H1 (cell line): ENCODE measurements at regions not wholly inside any gene's neighbourhood (a gene's known extent, or its start where the extent isn't known, plus 50 kb on each side); places are given as distances from the start of the nearest gene placed in this dataset.

Source experiments
- CTCF ChIA-PET: fragments of 300-600 bp; sonication (Branson Sonifier 250); formaldehyde crosslinking; loops from one replicate; lab custom pipeline; 2021; ENCODE audit not compliant: partially characterized antibody; lab: Charles Lee
- POLR2A ChIA-PET: fragments of 300-600 bp; sonication (Branson Sonifier 250); formaldehyde crosslinking; loops from one replicate; lab custom pipeline; 2021; ENCODE audit warnings: inconsistent platforms; ENCODE audit not compliant: partially characterized antibody; lab: Charles Lee
- DNase-seq, 2 experiments: peaks; one replicate each; pipeline versions ENCODE4 v3.0.0 to v3.0.0-alpha.2; 2010 to 2022; ENCODE audit warnings: low spot score in 2 of 2, low read depth in 1 of 2, mixed read lengths in 1 of 2
- FAIRE-seq: peaks from 2 replicates; lab custom pipeline; 2011; peaks lifted over from hg19 to GRCh38; lab: Jason Lieb, UNC
- H2AFZ ChIP-seq: 2 replicates; pipeline ENCODE4 v1.8.1; 2012; ENCODE audit warnings: low read length, inconsistent platforms
- H2AK5ac ChIP-seq: 2 replicates; pipeline ENCODE4 v1.6.1; 2013; ENCODE audit warnings: low read depth, low read length
- H2BK120ac ChIP-seq: replicated peaks from 2 replicates; pipeline ENCODE3; 2013; ENCODE audit warnings: low read depth, low read length, inconsistent platforms
- H2BK12ac ChIP-seq: 2 replicates; pipeline ENCODE4 v1.6.1; 2013; ENCODE audit warnings: low read depth, low read length
- H2BK15ac ChIP-seq: 2 replicates; pipeline ENCODE4 v1.6.1; 2013; ENCODE audit warnings: low read length
- H2BK20ac ChIP-seq: 2 replicates; pipeline ENCODE4 v1.6.1; 2013; ENCODE audit warnings: low read length
- H2BK5ac ChIP-seq: 2 replicates; pipeline ENCODE4 v1.6.1; 2013; ENCODE audit warnings: low read depth, low read length
- H3K14ac ChIP-seq: 2 replicates; pipeline ENCODE4 v1.6.1; 2013; ENCODE audit warnings: inconsistent platforms; ENCODE audit not compliant: insufficient read length
- H3K18ac ChIP-seq: 2 replicates; pipeline ENCODE4 v1.6.1; 2013; ENCODE audit warnings: low read length; ENCODE audit errors: extremely low read depth
- H3K23ac ChIP-seq: 2 replicates; pipeline ENCODE4 v1.6.1; 2013; ENCODE audit warnings: inconsistent platforms; ENCODE audit not compliant: insufficient read length
- H3K23me2 ChIP-seq: 2 replicates; pipeline ENCODE4 v1.6.1; 2013; ENCODE audit warnings: low read depth, low read length
- H3K27ac ChIP-seq: 2 replicates; pipeline ENCODE4 v1.6.1; 2011; ENCODE audit warnings: low read depth, low read length, inconsistent platforms
- H3K27me3 ChIP-seq, 4 experiments: replicated peaks in 1 of 4; 1 replicate in 1 of 4; 2 replicates in 3 of 4; pipeline versions ENCODE4 v1.6.1 to v1.8.1; 2011 to 2013; ENCODE audit warnings: low read length in 3 of 4, mild to moderate bottlenecking in 3 of 4, inconsistent platforms in 2 of 4, mixed read lengths in 2 of 4, moderate library complexity in 1 of 4; ENCODE audit not compliant: control insufficient read depth in 3 of 4, insufficient read depth in 3 of 4; ENCODE audit errors: extremely low read depth in 1 of 4
- H3K36me3 ChIP-seq, 4 experiments: 2 replicates each; pipeline versions ENCODE4 v1.6.1 to v1.8.1; 2011 to 2013; ENCODE audit warnings: mild to moderate bottlenecking in 4 of 4, low read length in 3 of 4, moderate library complexity in 2 of 4, control low read depth in 1 of 4, inconsistent platforms in 1 of 4; ENCODE audit not compliant: insufficient read depth in 4 of 4, control insufficient read depth in 2 of 4
- H3K4ac ChIP-seq: replicated peaks from 2 replicates; pipeline ENCODE3; 2013; ENCODE audit warnings: low read length, low read depth, mixed read lengths, inconsistent platforms; ENCODE audit not compliant: insufficient read length
- H3K4me1 ChIP-seq, 4 experiments: replicated peaks in 1 of 4; 1 replicate in 1 of 4; 2 replicates in 3 of 4; pipeline versions ENCODE4 v1.6.1 to v1.8.1; 2011 to 2013; ENCODE audit warnings: low read length in 3 of 4, inconsistent platforms in 2 of 4, mixed read lengths in 1 of 4; ENCODE audit not compliant: insufficient read depth in 4 of 4, control insufficient read depth in 3 of 4
- H3K4me2 ChIP-seq, 2 experiments: 2 replicates each; pipeline versions ENCODE4 v1.6.1 to v1.8.1; 2011 to 2013; ENCODE audit warnings: low read depth in 2 of 2, low read length in 2 of 2, control low read depth in 1 of 2, inconsistent platforms in 1 of 2, mild to moderate bottlenecking in 1 of 2; ENCODE audit not compliant: insufficient read depth in 1 of 2
- H3K4me3 ChIP-seq, 4 experiments: fragments of 200-600, 300-600 bp in 1 of 4; sonication (generic), shearing (Covaris generic), sonication (Bioruptor Twin) in 1 of 4; 2 replicates each; pipeline versions ENCODE4 v1.5.1 to v1.8.1; 2011 to 2016; ENCODE audit warnings: low read length in 4 of 4, low read depth in 3 of 4, control low read depth in 2 of 4, inconsistent platforms in 2 of 4, mild to moderate bottlenecking in 2 of 4, mixed read lengths in 1 of 4, moderate library complexity in 1 of 4; ENCODE audit not compliant: insufficient read depth in 2 of 4; ENCODE audit errors: extremely low read depth in 1 of 4
- H3K56ac ChIP-seq: replicated peaks from 2 replicates; pipeline ENCODE3; 2013; ENCODE audit warnings: low read depth, mild to moderate bottlenecking, mixed read lengths, low read length, inconsistent platforms; ENCODE audit not compliant: insufficient read length
- H3K79me1 ChIP-seq: 2 replicates; pipeline ENCODE4 v1.6.1; 2013; ENCODE audit warnings: low read depth, low read length, control low read depth
- H3K79me2 ChIP-seq, 2 experiments: 2 replicates each; pipeline versions ENCODE4 v1.6.1 to v1.8.1; 2012 to 2013; ENCODE audit warnings: low read length in 2 of 2, mild to moderate bottlenecking in 2 of 2, inconsistent platforms in 1 of 2; ENCODE audit not compliant: insufficient read depth in 2 of 2, control insufficient read depth in 1 of 2
- H3K9ac ChIP-seq, 4 experiments: replicated peaks in 1 of 4; 1 replicate in 1 of 4; 2 replicates in 3 of 4; pipeline versions ENCODE4 v1.6.1 to v1.8.1; 2011 to 2013; ENCODE audit warnings: low read depth in 3 of 4, low read length in 3 of 4, control low read depth in 2 of 4, mild to moderate bottlenecking in 2 of 4, moderate library complexity in 2 of 4, inconsistent platforms in 1 of 4; ENCODE audit errors: extremely low read depth in 1 of 4
- H3K9me3 ChIP-seq, 2 experiments: 2 replicates each; pipeline versions ENCODE4 v1.6.1 to v1.8.1; 2012 to 2013; ENCODE audit warnings: mild to moderate bottlenecking in 2 of 2, moderate library complexity in 2 of 2, control low read depth in 1 of 2, inconsistent platforms in 1 of 2, low read depth in 1 of 2, low read length in 1 of 2, mixed read lengths in 1 of 2; ENCODE audit not compliant: insufficient read depth in 2 of 2
- H4K20me1 ChIP-seq, 2 experiments: replicated peaks in 1 of 2; 2 replicates each; pipeline versions ENCODE3 to v1.8.1; 2011 to 2013; ENCODE audit warnings: inconsistent platforms in 2 of 2, low read length in 2 of 2, mild to moderate bottlenecking in 1 of 2; ENCODE audit not compliant: insufficient read depth in 2 of 2, control insufficient read depth in 1 of 2
- H4K5ac ChIP-seq: 2 replicates; pipeline ENCODE4 v1.6.1; 2013; ENCODE audit warnings: low read length, low read depth, mixed read lengths, inconsistent platforms; ENCODE audit not compliant: insufficient read length
- H4K8ac ChIP-seq: 2 replicates; pipeline ENCODE4 v1.8.0; 2013; ENCODE audit warnings: mild to moderate bottlenecking, moderate library complexity, low read length, inconsistent platforms; ENCODE audit not compliant: insufficient read depth; ENCODE audit errors: extremely low read depth
- H4K91ac ChIP-seq: replicated peaks from 2 replicates; pipeline ENCODE3; 2013; ENCODE audit warnings: low read length, mixed read lengths, inconsistent platforms; ENCODE audit not compliant: insufficient read length
- ASH2L ChIP-seq: fragments of 200-600, 300-600 bp; sonication (generic); IDR thresholded peaks from one replicate; pipeline ENCODE4 v1.7.1; 2017; ENCODE audit warnings: low read length
- CBX8 ChIP-seq: fragments of 300-800, 300-1000 bp; sonication (generic); IDR thresholded peaks from 2 replicates; pipeline ENCODE4 v1.7.1; 2016; ENCODE audit warnings: low read depth, low read length, borderline replicate concordance
- SIN3A ChIP-seq, 2 experiments: IDR thresholded peaks in 1 of 2; conservative IDR thresholded peaks in 1 of 2; 2 replicates each; pipeline ENCODE4 v1.6.1; 2011 to 2012; ENCODE audit warnings: low read length in 2 of 2, improper control_type of control experiment in 1 of 2, low read depth in 1 of 2, mild to moderate bottlenecking in 1 of 2
- SIRT6 ChIP-seq: IDR thresholded peaks from one replicate; pipeline ENCODE4 v1.7.1; 2012; ENCODE audit warnings: low read length, inconsistent platforms
- SP4 ChIP-seq: IDR thresholded peaks from 2 replicates; pipeline ENCODE4 v1.6.1; 2012; ENCODE audit warnings: low read length, inconsistent platforms

- Histone ChIP-seq H3K4ac (no peak overlapping the region), H2BK20ac (no peak overlapping the region), H4K91ac (no peak overlapping the region), H4K8ac (no peak overlapping the region), H3K9me3 (no peaks in the 10 kb centered on the region), H3K23me2 (no peaks in the 10 kb centered on the region), H3K79me1 (no peaks in the 10 kb centered on the region), H3K18ac (no peak overlapping the region), H3K27me3 (no peaks in the 10 kb centered on the region), H3K4me1 (peaks cover 0 to under 1% (median 0%) of the 10 kb centered on the region in 4 experiments; a peak in 1 of 7 replicates), H2BK5ac (no peak overlapping the region), H4K5ac (no peak overlapping the region), H2BK120ac (no peak overlapping the region), H2AK5ac (no peak overlapping the region), H3K23ac (no peak overlapping the region), H3K4me2 (no peak overlapping the region), H3K56ac (no peak overlapping the region), H3K36me3 (no peaks in the 10 kb centered on the region), H3K27ac (no peak overlapping the region), H3K79me2 (no peaks in the 10 kb centered on the region), H3K4me3 (no peak overlapping the region), H2AFZ (no peak overlapping the region), H3K14ac (no peak overlapping the region), H2BK12ac (no peak overlapping the region), H3K9ac (no peak overlapping the region), H2BK15ac (no peak overlapping the region), H4K20me1 (no peaks in the 10 kb centered on the region)
- POLR2A ChIA-PET, result no interaction called here
- FAIRE-seq (no peak), DNase-seq (no peak)
- CTCF ChIA-PET, result no interaction called here
- no peak for TF ChIP-seq CBX8
- no peak for TF ChIP-seq SP4
- no peak for TF ChIP-seq SIN3A (conservative IDR thresholded peaks at IDR 0.05 in 1 of 2, IDR thresholded peaks at IDR 0.05 in 1 of 2; ENCODE audit: low read depth in 1 of 2, low read length in 2 of 2)
- TF ChIP-seq ASH2L, result no peak
- no peak for TF ChIP-seq SIRT6
Observed at GRCh38 chr2:146125551-146125950, 1605.6 kb upstream of the ZEB2 start.
